Adrenal gland (tissue), 9 donors: ENCODE measurements at regions not wholly inside any gene's neighbourhood (a gene's known extent, or its start where the extent isn't known, plus 50 kb on each side); places are given as distances from the start of the nearest gene placed in this dataset.

Source experiments
- DNase-seq, 7 donors: peaks; one replicate each; pipeline ENCODE4 v3.0.0-alpha.2; 2019 to 2020
- H3K27ac ChIP-seq, 5 donors: fragments of 200-600 bp; sonication (generic) in 4 of 5; 1 replicate in 3 of 5; 2 replicates in 2 of 5; pipeline versions ENCODE4 v1.5.1 to v1.8.0; 2016 to 2020; ENCODE audit warnings: mild to moderate bottlenecking in 1 of 5
- H3K27me3 ChIP-seq: fragments of 200-600 bp; 2 replicates; pipeline ENCODE4 v1.8.0; 2021
- H3K36me3 ChIP-seq, 2 donors: fragments of 200-600 bp; replicated peaks in 1 of 2; 1 replicate in 1 of 2; 2 replicates in 1 of 2; pipeline versions ENCODE4 v1.5.1 to v1.8.0; 2018 to 2022
- H3K4me1 ChIP-seq, 2 donors: fragments of 200-600 bp; replicated peaks in 1 of 2; 1 replicate in 1 of 2; 2 replicates in 1 of 2; pipeline versions ENCODE4 v1.5.1 to v1.8.0; 2018 to 2021
- H3K4me3 ChIP-seq, 4 donors: fragments of 200-600 bp; sonication (generic) in 3 of 4; one replicate each; pipeline ENCODE4 v1.5.1; 2016 to 2018
- H3K9me3 ChIP-seq, 3 donors: fragments of 200-600 bp; sonication (generic) in 1 of 3; replicated peaks in 1 of 3; 1 replicate in 2 of 3; 2 replicates in 1 of 3; pipeline versions ENCODE4 v1.5.1 to v1.8.0; 2016 to 2021
- POLR2A ChIP-seq, 2 donors: fragments of 450-650 bp; IDR thresholded peaks; one replicate each; pipeline ENCODE4 v1.6.1; 2017; ENCODE audit warnings: antibody characterized with exemption in 2 of 2, mild to moderate bottlenecking in 2 of 2, moderate library complexity in 1 of 2
- WGBS, 4 donors: extraction: QIAGEN DNeasy Blood & Tissue Kit in 2 of 4; methylation state at CpG; one replicate each; pipeline versions ENCODE4 v1.1.5 to v1.1.7; 2013 to 2017; 5-methylcytosine and 5-hydroxymethylcytosine counted together
- intact Hi-C, 2 donors: fragments of 100-400 bp; cut with DNase I; formaldehyde crosslinking; loops; one replicate each; pipeline versions ENCODE4 v1.14.1 to v1.15.0; 2022 to 2023
- TF ChIP-seq, protein P1 (sequence below), 6 experiments: fragments of 450-650 bp in 4 of 6; fragments of 200-600 bp in 2 of 6; sonication (generic) in 1 of 6; IDR thresholded peaks; 1 replicate in 5 of 6; 2 replicates in 1 of 6; pipeline versions ENCODE4 v1.5.1 to v1.8.0; 2016 to 2021; ENCODE audit warnings: antibody characterized with exemption in 6 of 6, mild to moderate bottlenecking in 2 of 6, moderate library complexity in 1 of 6
- donor health status: healthy with polysubstance abuse.
- donor health status: Bipolar disorder and iron deficiency.
- donor health status: DM: yes; HTN: yes; CAD: no.
- donor health status: DM: no; HTN: no; CAD: no.
- donor health status: DM: no; HTN: no; CAD: no.

DNA sequence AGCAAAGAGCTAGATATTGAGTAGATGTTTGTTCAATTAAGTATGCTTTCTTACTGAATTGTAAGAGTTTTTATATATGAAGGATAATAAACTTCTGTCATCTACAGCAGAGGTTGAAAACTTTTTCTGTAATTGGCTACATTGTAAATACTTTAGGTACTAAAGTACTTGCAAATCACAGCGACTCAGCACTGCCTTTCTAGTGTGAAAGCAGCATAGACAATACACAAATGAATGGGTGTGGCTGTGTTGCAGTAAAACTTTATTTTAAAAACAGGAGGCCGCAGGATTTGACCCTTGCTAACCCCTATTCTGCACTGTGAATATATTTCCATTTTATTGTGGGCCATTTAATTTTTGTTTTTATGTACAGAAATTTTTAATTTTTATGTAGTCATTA lies 104.3 kb upstream of the TMC3 start:
- peaks cover 0 to 9% (median 0%) of the 10 kb centered on the region in 3 donors for H3K9me3 ChIP-seq
- no peak for DNase-seq
- no peaks in the 10 kb centered on the region for H3K36me3 ChIP-seq
- H3K4me1 ChIP-seq = no peaks in the 10 kb centered on the region
- H3K4me3 ChIP-seq = no peak overlapping the region
- no peak overlapping the region for H3K27ac ChIP-seq
- TF ChIP-seq POLR2A (IDR thresholded peaks at IDR 0.05) = no peak
- TF ChIP-seq, protein P1, sequence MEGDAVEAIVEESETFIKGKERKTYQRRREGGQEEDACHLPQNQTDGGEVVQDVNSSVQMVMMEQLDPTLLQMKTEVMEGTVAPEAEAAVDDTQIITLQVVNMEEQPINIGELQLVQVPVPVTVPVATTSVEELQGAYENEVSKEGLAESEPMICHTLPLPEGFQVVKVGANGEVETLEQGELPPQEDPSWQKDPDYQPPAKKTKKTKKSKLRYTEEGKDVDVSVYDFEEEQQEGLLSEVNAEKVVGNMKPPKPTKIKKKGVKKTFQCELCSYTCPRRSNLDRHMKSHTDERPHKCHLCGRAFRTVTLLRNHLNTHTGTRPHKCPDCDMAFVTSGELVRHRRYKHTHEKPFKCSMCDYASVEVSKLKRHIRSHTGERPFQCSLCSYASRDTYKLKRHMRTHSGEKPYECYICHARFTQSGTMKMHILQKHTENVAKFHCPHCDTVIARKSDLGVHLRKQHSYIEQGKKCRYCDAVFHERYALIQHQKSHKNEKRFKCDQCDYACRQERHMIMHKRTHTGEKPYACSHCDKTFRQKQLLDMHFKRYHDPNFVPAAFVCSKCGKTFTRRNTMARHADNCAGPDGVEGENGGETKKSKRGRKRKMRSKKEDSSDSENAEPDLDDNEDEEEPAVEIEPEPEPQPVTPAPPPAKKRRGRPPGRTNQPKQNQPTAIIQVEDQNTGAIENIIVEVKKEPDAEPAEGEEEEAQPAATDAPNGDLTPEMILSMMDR (IDR thresholded peaks at IDR 0.05) = no peak
- H3K27me3 ChIP-seq = peaks cover 9% of the 10 kb centered on the region
- intact Hi-C loops = no loop called here
- WGBS, 4 donors = 82 to 91% (median 88%) methylated on average over 2 of the region's 2 CpGs

DNA sequence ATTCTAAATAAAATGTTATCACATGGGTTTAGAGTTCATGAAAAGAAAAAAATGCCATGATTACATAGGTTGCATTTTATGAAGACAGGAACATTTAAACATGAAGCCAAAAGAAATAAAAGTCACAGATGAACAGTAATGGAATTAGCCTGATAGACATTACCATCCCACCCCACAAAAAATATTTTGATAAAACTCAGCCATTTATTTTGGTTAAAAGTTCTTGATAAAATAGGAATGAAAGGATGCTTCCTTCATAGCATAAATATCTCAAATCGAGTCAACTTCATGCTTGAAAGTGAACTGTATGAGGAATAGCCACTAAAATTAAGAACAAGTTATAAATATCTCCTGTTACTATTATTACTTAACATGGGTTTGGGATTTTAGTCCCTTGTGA lies 101.9 kb upstream of the TMC3 start:
- intact Hi-C loops = no loop called here
- peaks cover 16% of the 10 kb centered on the region for H3K27me3 ChIP-seq

DNA sequence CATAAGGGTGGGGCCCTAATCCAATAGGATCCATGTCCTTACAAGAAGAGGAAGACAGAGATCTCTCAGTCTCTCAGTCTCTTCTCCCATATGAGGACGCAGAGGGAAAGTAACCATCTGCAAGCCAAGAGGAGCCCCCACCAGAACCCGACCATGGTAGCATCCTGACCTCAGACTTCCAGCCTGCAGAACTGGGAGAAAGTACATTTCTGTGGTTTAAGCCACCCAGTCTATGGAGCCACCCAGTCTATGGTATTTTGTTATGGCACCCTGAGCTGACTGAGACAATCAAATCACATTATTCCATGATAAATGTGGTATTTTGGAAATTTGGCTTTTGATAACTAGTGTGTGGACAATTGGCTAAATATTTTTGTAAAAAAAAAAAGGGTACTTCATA lies 101.5 kb upstream of the TMC3 start:
- Histone ChIP-seq H3K27ac (no peak overlapping the region), H3K36me3 (no peaks in the 10 kb centered on the region), H3K9me3 (peaks cover 0 to 9% (median 0%) of the 10 kb centered on the region in 3 donors), H3K4me1 (no peaks in the 10 kb centered on the region), H3K27me3 (peaks cover 16% of the 10 kb centered on the region), H3K4me3 (no peak overlapping the region)
- TF ChIP-seq, protein P1 (IDR thresholded peaks at IDR 0.05) = no peak
- TF ChIP-seq POLR2A (IDR thresholded peaks at IDR 0.05) = no peak
- 64 to 79% (median 69%) methylated on average over 2 of the region's 2 CpGs for WGBS, 4 donors
- DNase-seq = no peak
- intact Hi-C loops = no loop called here

More for the DNA sequence above, 101.9 kb upstream of the TMC3 start:
- Histone ChIP-seq H3K4me1 (no peaks in the 10 kb centered on the region), H3K4me3 (no peak overlapping the region), H3K9me3 (peaks cover 0 to 9% (median 0%) of the 10 kb centered on the region in 3 donors), H3K27ac (no peak overlapping the region), H3K36me3 (no peaks in the 10 kb centered on the region)
- TF ChIP-seq POLR2A (IDR thresholded peaks at IDR 0.05) = no peak
- TF ChIP-seq, protein P1 (IDR thresholded peaks at IDR 0.05) = no peak
- whole genome bisulfite sequencing, 4 donors = 41 to 64% (median 59%) methylated on average over 1 of the region's 1 CpG
- no peak for DNase-seq

DNA sequence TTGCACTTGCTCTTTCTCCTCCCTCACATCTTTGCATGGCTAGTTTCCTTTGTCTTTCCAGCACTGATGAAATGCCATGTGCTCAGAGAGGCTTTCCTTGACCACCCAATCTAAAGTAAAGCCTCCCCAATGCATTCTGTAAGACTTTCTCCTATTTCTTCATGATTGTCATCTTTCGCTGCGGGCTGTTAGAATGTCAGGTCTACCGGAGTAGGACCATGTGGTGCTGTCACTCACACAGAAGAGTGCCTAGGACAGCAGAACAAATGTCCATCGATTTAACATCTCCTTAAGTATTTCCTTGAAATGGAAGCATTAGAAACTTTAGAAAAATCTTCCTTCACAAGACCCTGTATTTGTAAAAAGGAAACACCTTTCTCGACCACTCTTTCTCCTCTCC lies 99.9 kb upstream of the TMC3 start:
- TF ChIP-seq, protein P1 (IDR thresholded peaks at IDR 0.05) = no peak
- no peak for TF ChIP-seq POLR2A (IDR thresholded peaks at IDR 0.05)
- H3K4me1 ChIP-seq = no peaks in the 10 kb centered on the region
- H3K9me3 ChIP-seq = peaks cover 0 to 9% (median 0%) of the 10 kb centered on the region in 3 donors
- peaks cover 16% of the 10 kb centered on the region for H3K27me3 ChIP-seq
- DNase-seq = no peak
- H3K4me3 ChIP-seq = no peak overlapping the region
- intact Hi-C loops = no loop called here
- no peaks in the 10 kb centered on the region for H3K36me3 ChIP-seq
- H3K27ac ChIP-seq = no peak overlapping the region
- WGBS, 4 donors = 85 to 91% (median 90%) methylated on average over 5 of the region's 5 CpGs
